ENCODE measurements at regions not wholly inside any gene's neighbourhood (a gene's known extent, or its start where the extent isn't known, plus 50 kb on each side); places are given as distances from the start of the nearest gene placed in this dataset.

- H3K9me3 Mint-ChIP-seq = no peaks in the 10 kb centered on the region
- Histone ChIP-seq H3K4me3 (no peak overlapping the region), H3K79me2 (ENCODE audit: low read depth) (no peaks in the 10 kb centered on the region), H2AFZ (replicated peaks) (no peak overlapping the region), H3F3A (ENCODE audit: low read depth) (no peaks in the 10 kb centered on the region), H4K20me1 (ENCODE audit: low read depth) (no peaks in the 10 kb centered on the region), H3K27ac (no peak overlapping the region), H3K4me2 (no peak overlapping the region), H3K9me3 (ENCODE audit: low read depth) (no peaks in the 10 kb centered on the region), H3K9ac (no peak overlapping the region), H3K4me1 (no peaks in the 10 kb centered on the region), H3K27me3 (no peaks in the 10 kb centered on the region), H3K36me3 (no peaks in the 10 kb centered on the region)
- no peak for DNase-seq (ENCODE audit: low spot score)
- H3K27ac Mint-ChIP-seq = no peak overlapping the region
- H3K4me3 Mint-ChIP-seq = no peak overlapping the region
- H3K27me3 Mint-ChIP-seq (ENCODE audit: insufficient read depth, low read depth) = no peaks in the 10 kb centered on the region
- peaks cover 3% of the 10 kb centered on the region for H3K4me1 Mint-ChIP-seq
- H3K36me3 Mint-ChIP-seq = no peaks in the 10 kb centered on the region
- TF ChIP-seq EZH2phosphoT487 (IDR thresholded peaks at IDR 0.05) (no peak), EZH2 (IDR thresholded peaks at IDR 0.05) (no peak), CTCF (IDR thresholded peaks at IDR 0.05) (no peak)
Measured at GRCh38 chr12:86349196-86349595, 93.0 kb upstream of the MGAT4C start.

DNA sequence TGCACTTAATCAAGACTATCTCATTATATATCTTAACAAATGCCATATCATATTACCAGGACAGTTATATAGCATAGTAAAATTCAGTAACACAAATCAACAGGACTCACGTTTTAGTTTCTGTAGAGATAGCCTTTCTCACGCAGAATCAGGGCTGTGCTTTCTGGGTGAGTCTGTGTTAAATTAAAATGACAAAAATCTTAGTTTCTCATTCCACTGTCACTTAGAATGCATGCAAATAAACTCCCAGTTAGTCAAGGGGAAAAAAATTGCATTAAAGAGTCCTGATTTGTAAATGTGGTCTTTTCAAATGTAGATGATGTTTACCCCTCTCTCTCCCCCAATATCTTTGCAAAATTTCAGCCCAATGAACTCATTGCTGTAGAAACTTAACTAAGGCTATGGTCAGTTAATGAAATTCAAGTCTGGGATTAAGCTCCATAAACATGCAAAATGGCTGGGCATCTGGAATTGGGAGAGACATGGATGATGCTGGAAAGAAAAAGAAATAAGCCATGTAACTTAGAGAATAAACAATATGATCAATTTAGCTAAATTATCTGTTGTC lies 77.8 kb upstream of the MGAT4C start:
- DNase-seq (ENCODE audit: low spot score) = no peak
- no peaks in the 10 kb centered on the region for H3K4me1 ChIP-seq
- H3K27ac ChIP-seq = no peak overlapping the region
- no peaks in the 10 kb centered on the region for H4K20me1 ChIP-seq (ENCODE audit: low read depth)
- no peak overlapping the region for H2AFZ ChIP-seq (replicated peaks)
- no peaks in the 10 kb centered on the region for H3K27me3 ChIP-seq
- H3K4me3 ChIP-seq = no peak overlapping the region
- Mint-ChIP-seq H3K4me1 (peaks cover 9% of the 10 kb centered on the region), H3K27ac (no peak overlapping the region), H3K36me3 (no peaks in the 10 kb centered on the region), H3K27me3 (ENCODE audit: insufficient read depth, low read depth) (peaks cover 2% of the 10 kb centered on the region), H3K9me3 (no peaks in the 10 kb centered on the region), H3K4me3 (no peak overlapping the region)
- H3K79me2 ChIP-seq (ENCODE audit: low read depth) = no peaks in the 10 kb centered on the region
- no peaks in the 10 kb centered on the region for H3K36me3 ChIP-seq
- TF ChIP-seq CTCF (IDR thresholded peaks at IDR 0.05) (no peak), EZH2 (IDR thresholded peaks at IDR 0.05) (no peak), EZH2phosphoT487 (IDR thresholded peaks at IDR 0.05) (no peak)
- H3K9ac ChIP-seq = no peak overlapping the region
- H3K4me2 ChIP-seq = no peak overlapping the region
- H3K9me3 ChIP-seq (ENCODE audit: low read depth) = no peaks in the 10 kb centered on the region
- H3F3A ChIP-seq (ENCODE audit: low read depth) = no peaks in the 10 kb centered on the region

GRCh38 chr12:86331457-86331856 lies 75.3 kb upstream of the MGAT4C start:
- Histone ChIP-seq H3K36me3 (no peaks in the 10 kb centered on the region), H3K4me3 (no peak overlapping the region), H4K20me1 (ENCODE audit: low read depth) (no peaks in the 10 kb centered on the region), H3K9me3 (ENCODE audit: low read depth) (no peaks in the 10 kb centered on the region), H3K9ac (no peak overlapping the region), H3K4me1 (no peaks in the 10 kb centered on the region), H3K27ac (no peak overlapping the region), H2AFZ (replicated peaks) (peak overlapping the region; percentile 51), H3F3A (ENCODE audit: low read depth) (no peaks in the 10 kb centered on the region), H3K27me3 (no peaks in the 10 kb centered on the region), H3K4me2 (no peak overlapping the region), H3K79me2 (ENCODE audit: low read depth) (no peaks in the 10 kb centered on the region)
- Mint-ChIP-seq H3K36me3 (no peaks in the 10 kb centered on the region), H3K4me3 (no peak overlapping the region), H3K4me1 (peaks cover 9% of the 10 kb centered on the region), H3K27me3 (ENCODE audit: insufficient read depth, low read depth) (peaks cover 2% of the 10 kb centered on the region), H3K9me3 (no peaks in the 10 kb centered on the region), H3K27ac (no peak overlapping the region)
- no peak for TF ChIP-seq EZH2 (IDR thresholded peaks at IDR 0.05)
- TF ChIP-seq CTCF (IDR thresholded peaks at IDR 0.05) = no peak
- no peak for TF ChIP-seq EZH2phosphoT487 (IDR thresholded peaks at IDR 0.05)
- no peak for DNase-seq (ENCODE audit: low spot score)
